ENCODE measurements at regions not wholly inside any gene's neighbourhood (a gene's known extent, or its start where the extent isn't known, plus 50 kb on each side); places are given as distances from the start of the nearest gene placed in this dataset.

DNA sequence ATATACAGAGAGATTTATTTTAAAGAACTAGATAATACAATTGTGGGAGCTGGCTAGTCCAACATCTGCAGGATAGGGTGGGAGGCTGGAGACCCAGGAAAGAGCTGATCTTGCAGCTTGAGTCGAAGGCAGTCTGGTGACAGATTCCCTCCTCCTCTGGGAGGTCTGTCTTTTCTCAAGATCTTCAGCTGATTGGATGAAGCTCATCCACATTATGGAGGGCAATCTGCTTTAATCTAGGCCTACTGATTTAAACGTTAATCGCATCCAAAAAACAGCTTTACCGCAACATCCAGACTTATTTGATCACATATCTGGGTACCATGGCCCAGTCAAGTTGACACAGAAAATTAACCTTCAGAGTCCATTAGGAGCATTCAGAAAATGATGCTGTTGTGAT, 168.1 kb downstream of the ATPSCKMT start:
- FAIRE-seq (no peak), DNase-seq (ENCODE audit: low spot score in 2 of 2) (no peak)

DNA sequence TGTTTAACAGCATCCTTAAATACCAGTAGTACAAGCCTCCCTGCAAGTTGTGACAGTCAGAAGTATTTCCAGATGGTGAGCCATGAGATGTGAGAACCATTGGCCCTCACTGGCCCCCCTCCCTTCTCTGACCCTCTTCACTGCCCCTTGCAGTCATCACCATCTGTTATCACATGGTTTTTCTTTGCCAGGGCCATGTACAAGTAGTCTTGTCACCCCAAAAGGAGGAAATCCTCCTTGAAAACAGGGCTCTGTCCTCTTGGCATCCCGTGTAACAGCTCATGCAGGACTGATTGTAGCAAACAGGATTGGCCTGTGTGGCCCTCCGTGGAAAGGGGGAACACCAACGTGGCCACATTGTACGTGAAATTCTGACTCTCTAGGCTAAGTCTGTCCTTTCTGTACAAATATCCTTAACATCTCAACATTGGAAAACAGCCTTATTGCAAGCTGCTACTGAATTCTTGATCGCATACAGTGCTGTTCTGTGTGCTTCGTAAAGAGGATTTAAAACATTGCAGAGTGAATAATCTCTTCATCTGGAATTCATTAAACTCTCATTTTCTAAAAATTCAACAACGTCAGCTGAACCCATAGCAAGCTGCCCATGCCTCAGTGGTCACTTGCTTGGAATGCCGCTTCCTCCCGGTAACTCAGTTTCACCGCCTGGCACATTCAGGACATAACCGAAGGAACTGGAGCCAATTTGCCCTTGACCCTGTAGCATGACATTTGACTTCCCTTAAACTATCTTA, 171.7 kb downstream of the ATPSCKMT start:
- no peak for DNase-seq (ENCODE audit: low spot score in 2 of 2)
- no peak for FAIRE-seq

DNA sequence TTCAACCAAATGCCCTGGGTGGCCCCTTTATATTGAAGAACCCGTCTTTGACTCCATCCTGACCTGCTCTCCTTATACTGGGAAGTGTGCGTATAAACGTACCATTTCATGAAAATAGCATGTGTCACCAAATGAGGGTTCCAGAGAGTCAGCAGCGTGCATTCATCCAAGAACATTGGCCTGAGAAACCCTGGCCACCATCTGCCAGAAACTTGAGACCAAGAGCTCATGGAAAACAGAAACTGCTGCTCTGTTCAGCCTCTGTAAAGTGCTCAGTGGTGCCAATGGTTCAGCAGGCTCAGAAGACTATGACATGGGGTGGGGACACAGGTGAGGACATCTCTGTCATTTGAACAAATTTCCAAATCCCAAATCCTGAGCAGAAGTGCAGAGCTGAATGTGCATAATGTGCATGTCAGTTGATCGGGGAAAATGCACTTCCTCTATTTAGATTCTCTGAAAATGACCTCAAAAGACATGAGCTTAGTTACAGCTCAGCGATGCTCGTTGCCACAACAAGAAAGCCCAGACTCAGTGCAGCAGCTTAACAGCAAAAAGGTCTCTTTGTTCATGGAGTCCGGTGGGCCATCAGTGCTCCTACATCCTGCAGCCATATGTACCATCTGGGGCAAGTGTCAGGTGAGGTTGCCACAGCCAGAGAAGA, 176.1 kb downstream of the ATPSCKMT start:
- FAIRE-seq = no peak

DNA sequence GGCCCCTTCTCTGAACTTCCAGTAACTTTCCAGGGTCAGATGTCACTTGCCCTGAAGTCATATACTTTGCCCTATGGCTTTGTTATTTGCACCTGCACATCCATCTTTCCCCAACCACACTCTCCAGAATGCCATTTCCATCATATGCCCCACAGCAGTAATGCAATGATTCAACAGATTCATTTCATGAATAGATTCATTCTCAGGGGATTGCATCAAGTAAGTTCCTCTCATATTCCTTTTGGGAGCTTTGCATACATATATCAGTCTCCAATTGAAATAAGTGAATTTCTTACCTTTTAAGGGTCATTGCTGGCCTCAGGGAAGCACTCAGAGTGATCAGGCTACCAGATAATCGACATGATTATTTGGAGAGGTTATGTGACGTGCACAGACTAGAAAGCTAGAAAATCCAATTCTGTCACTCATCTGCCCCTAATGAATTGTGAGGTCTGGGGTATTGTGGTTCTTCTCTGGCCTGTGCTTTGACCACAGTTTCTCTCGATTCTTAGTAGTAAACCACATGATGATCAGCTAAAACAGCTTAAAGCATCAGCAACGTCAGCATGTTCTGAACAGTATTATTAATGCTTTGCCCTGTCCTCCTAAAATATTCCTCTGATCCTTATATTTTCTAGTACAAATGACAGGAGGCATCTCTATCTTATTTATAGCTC, 179.9 kb downstream of the ATPSCKMT start:
- DNase-seq (ENCODE audit: low spot score in 2 of 2) (no peak), FAIRE-seq (no peak)

More for the DNA sequence above, 176.1 kb downstream of the ATPSCKMT start:
- DNase-seq (ENCODE audit: low spot score in 2 of 2) = no peak

- FAIRE-seq = no peak
- DNase-seq (ENCODE audit: low spot score in 2 of 2) = no peak
Measured at GRCh38 chr5:10065428-10066000, 184.2 kb downstream of the ATPSCKMT start.

DNA sequence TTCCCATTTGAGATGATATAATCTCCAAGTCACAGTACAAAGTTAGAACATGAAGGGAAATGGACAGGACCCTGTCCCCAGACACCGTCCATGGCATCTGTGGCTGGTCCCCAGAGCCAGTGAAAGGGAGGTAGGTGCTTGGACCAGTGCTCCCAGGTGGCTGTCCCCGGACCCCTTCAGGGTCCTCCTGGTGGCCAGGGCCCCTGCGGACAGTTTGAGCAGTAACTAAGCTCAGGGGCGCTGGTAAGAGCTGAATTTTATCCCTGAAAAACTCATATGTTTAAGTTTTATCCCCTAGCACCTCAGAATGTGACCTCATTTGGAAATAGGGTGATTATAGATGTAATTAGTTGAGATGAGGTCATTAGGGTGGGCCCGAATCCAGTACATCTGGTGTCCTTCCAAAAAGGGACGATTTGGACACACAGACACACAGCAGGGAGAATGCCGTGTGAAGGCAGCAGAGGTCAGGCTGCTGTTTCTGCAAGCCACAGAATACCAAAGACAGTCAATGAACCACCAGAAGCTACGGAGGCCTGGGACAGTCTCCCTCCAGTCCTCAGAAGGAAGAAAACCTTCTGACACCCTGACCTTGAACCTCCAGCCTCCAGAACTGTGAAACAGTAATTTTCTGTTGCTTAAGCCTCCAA, 185.0 kb downstream of the ATPSCKMT start:
- DNase-seq (ENCODE audit: low spot score in 2 of 2) = no peak
- FAIRE-seq = no peak

- no peak for DNase-seq (ENCODE audit: low spot score in 2 of 2)
Measured at GRCh38 chr5:10063997-10064396, 185.7 kb downstream of the ATPSCKMT start.

GRCh38 chr5:10059980-10060379, 189.7 kb downstream of the ATPSCKMT start:
- no peak for DNase-seq (ENCODE audit: low spot score in 2 of 2)
- FAIRE-seq = no peak

More at GRCh38 chr5:10063997-10064396, 185.7 kb downstream of the ATPSCKMT start:
- no peak for FAIRE-seq

- FAIRE-seq (no peak), DNase-seq (ENCODE audit: low spot score in 2 of 2) (no peak)
Measured at GRCh38 chr5:10059556-10059955, 190.1 kb downstream of the ATPSCKMT start.

GRCh38 chr5:10057356-10057755, 192.3 kb downstream of the ATPSCKMT start:
- FAIRE-seq (no peak), DNase-seq (ENCODE audit: low spot score in 2 of 2) (no peak)

DNA sequence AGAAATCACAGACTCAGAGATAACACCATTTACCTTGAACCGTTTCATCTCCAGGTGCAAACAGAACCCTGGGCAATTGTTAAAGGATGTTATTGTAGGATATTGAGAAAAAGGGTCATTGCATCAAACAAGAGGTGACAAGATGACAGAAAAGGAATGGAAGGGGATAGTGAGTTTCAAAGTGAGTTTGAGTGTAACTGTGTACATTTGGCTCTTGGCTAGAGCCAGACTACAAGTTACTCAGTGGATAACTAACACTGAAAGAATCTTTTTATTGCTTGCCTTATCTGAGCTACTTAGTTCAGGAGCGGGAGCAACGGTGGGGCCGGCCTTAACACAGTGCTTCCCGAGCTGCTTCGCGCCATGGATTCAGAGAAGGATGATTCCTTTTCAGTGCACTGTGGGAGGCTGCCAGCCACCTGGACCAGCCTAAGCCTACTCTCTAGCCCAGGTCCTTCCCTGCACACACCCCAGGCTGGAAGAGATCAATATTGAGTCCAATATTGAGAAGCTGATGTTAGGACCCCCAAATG, 193.4 kb downstream of the ATPSCKMT start:
- FAIRE-seq = no peak
- no peak for DNase-seq (ENCODE audit: low spot score in 2 of 2)

- FAIRE-seq (no peak), DNase-seq (ENCODE audit: low spot score in 2 of 2) (no peak)
Measured at GRCh38 chr5:10049858-10050455, 199.7 kb downstream of the ATPSCKMT start.

GRCh38 chr5:10046676-10047075, 203.0 kb downstream of the ATPSCKMT start:
- FAIRE-seq = no peak

GRCh38 chr5:10045376-10045775, 204.3 kb downstream of the ATPSCKMT start:
- FAIRE-seq = no peak

More at GRCh38 chr5:10046676-10047075, 203.0 kb downstream of the ATPSCKMT start:
- DNase-seq (ENCODE audit: low spot score in 2 of 2) = no peak

DNA sequence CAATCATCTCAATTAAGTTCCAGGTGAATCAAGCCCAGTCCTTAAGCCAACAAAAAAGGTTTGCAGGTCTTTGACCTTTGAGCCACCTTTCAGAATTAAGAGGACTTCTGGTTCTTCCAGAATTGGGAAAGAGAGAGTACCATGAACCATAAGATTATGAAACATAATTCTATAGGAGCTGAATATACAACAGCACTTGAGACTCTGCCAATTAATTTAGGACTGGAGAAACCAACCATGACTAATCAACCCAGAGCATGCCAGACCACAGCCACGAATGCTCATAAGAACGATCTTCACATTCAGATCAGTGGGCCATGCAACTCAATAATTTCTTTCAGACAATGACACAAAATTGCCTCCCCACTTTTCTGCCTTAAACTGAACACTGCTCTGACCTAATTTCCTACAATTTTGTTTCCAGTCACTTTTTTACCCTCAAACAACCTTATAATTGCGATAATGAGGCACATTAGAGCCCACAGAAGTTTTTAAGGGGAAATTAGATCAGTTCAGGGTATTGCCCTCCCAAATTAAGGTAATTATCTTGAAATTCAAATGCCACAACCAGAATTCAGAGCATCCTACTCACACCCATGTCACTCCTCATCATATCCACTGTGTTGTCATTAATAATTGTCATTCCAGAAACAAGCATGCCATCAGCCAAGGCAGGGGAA, 213.4 kb downstream of the ATPSCKMT start:
- FAIRE-seq (no peak), DNase-seq (ENCODE audit: low spot score in 2 of 2) (no peak)

More at GRCh38 chr5:10045376-10045775, 204.3 kb downstream of the ATPSCKMT start:
- DNase-seq (ENCODE audit: low spot score in 2 of 2) = no peak

DNA sequence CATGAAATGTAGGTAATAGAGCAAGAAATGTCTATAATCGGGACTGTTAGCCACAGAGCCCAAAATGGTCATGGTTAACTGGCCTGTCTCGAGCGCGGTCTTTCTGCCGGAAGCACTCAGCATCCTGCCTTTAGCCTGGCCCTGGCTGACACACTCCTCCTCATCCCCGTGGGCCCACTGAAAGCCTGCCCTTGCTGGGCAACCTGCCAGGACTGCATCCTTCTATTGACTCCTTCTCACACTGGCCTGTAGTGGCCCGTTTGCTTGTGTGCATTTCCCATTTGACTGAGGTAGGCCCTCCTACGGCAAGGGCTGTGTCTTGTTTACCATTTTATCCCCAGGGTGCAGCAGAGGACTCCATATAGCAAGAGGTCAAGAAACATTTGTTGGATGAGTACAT, 215.7 kb downstream of the ATPSCKMT start:
- FAIRE-seq = no peak
- no peak for DNase-seq (ENCODE audit: low spot score in 2 of 2)

DNA sequence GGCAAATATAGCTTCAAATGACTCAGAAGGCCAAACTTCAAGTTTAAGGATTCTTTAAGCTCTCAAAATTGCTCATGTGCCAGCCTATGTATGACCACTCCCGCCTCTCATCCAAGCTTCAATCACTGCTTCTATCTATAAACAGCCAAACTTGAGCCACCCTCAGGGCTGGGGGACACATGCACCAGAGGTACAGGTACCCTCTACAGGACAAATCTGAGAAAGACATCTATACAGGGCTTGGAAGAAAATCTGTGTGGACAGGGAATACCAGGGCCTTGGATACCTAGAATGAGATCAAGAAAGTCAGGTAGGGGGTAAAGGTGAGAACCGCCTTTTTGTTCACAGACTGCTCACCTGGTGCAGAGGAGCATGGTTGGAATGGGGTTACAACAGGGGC, 217.9 kb downstream of the ATPSCKMT start:
- DNase-seq (ENCODE audit: low spot score in 2 of 2) = no peak
- no peak for FAIRE-seq

GRCh38 chr5:10030219-10030831, 219.4 kb downstream of the ATPSCKMT start:
- DNase-seq (ENCODE audit: low spot score in 2 of 2) = no peak
- no peak for FAIRE-seq

DNA sequence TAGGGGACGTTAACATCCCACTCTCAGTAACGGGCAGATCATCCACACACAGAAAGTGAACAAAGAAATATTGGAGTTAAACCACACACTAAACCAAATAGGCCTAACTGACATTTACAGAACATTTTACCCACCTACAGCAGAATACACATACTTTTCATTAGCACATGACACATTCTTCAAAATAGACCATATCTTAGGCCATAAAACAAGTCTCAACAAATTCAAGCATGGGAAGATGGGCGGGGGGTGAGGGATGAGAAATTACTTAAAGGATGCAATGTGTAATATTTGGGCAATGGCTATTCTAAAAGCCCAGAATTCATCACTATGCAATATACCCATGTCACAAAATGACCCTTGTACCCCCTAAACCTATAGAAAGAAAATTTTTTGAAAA, 226.2 kb downstream of the ATPSCKMT start:
- FAIRE-seq (no peak), DNase-seq (ENCODE audit: low spot score in 2 of 2) (no peak)
